T-helper 2 cell (primary cell): ENCODE measurements at regions not wholly inside any gene's neighbourhood (a gene's known extent, or its start where the extent isn't known, plus 50 kb on each side); places are given as distances from the start of the nearest gene placed in this dataset.
A peak's percentile ranks its signal among the peaks of the same experiment; 100 is the strongest.
"Not testable (repeated sequence)": the region's sequence is repeated elsewhere in the genome, so short reads cannot be mapped to it uniquely, and the experiment has no call there.

Experiments
- DNase-seq, 5 experiments: peaks; one replicate each; pipeline versions ENCODE4 v3.0.0 to v3.0.0-alpha.2; 2012 to 2022

DNA sequence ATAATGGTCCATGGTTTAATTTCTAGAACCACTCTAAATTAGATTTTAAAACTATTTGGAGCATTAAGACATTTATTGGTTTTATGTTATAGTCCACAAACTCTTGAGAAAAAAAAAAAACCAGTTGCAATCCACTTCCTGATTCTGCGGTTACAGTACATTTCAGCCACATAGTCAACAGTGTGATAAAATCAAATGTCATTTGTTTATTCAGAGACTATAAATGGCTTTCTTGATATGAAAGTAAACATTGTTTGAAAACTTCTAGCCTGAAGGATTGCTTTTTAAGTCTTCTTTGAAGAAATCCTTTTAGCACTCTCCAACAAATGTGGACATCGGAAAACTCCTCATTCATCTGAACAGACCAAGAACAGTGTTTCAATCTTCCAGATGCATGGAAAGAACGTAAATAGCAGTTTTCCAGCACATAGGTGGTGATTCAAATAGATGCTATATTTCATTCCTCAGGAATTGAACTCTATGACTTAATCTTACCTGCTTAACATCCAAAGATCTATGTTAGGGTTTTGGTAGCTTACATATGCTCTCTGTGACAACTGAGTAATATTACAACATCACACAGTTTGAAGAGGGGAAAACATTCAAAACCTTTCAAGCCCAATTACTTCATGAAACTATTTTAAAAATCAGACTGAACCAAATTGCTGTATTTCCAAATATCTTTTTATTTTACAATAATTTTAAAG is 87.8 kb upstream of the UBE2E2 start:
- DNase-seq: peak in 1 of 5 experiments; percentile 4

DNA sequence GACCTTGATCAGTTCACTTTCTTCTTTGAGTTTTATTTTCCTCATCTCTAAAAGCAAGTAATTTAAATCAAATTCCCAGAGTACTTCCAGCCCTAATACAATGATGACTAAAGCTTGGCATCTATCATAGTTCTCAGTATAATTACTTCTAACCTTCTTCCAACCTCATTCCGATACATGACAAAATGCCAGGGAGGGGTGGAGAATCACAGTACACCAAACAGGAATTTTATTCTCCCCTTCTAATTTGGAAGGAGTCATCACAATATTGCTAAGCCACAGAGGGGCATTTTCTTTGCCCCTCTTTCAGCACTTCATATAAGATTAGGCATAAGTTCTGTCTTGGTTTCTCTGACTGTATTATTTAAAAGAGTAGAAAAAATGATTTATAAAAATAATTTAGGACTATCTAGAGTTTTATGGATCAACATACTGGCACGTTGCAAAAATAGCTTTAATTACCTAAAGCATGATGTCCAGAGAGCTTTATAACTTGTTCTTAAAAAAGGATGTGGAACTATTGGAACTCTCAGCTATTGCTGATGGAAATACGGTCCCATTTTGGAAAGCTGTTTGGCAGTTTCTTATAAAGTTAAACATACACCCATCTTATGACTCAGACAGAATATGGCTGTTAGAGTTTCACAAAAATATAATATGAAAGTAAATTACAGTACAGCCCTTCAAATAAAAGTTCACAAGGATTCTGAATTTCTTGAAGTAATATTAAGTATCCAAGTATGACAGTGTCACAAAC is 86.9 kb upstream of the UBE2E2 start:
- DNase-seq: no peak

DNA sequence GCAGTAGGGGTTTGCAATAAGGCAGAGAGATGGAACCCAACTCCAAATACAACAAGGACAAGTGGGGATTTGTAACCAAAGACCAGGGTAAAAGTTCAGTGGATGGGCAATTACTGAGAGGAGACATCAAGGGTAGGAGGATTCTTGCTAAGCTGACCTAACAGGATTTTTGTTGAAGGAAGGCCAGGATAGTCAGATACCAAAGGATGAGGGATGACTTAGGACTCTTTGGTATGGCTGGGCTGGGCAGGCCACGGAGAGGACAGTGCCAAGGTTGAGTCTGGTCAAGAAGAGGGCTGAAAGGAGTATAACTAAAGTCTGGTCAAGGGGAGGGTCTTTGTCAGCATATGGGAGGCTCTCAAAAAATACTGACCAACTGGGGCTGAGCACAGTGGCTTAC is 85.3 kb upstream of the UBE2E2 start:
- DNase-seq: no peak

DNA sequence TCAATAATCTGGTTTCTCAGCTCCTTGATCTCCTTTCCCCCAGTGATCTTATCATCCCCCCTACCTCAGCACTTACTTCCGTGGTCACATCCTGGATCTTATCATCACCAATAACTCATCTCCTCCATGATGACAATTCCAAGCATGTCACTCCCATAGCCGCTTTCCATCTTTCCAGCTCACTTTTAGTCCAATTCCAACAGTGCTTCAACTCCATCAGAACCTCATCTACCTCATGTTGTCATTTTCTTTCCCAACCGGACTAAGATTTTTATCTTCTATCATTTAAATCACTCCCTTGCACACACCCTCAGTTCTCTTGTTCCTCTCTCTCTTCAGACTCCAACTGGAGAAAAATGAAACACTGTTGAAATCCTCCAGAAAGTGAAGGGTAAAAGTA is 75.9 kb upstream of the UBE2E2 start:
- DNase-seq: no peak

DNA sequence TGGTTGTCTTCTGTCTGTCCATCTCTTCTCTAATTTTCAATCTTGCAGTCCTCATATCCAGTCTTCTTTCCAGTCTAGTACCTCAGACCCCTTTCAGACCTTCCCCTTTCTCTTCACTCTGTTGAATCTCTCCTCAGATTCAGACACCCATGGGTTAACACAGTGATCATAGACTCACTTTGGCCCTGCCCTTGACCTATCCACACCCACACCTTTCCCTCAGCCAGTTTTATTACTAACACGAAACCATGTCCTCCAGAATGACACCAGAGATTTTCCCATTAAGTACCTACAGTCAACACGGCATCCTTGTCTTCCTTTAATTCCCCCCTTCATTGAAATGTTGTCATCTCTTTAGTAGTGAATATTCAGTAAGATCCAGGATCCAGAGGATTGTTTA is 74.5 kb upstream of the UBE2E2 start:
- no peak for DNase-seq

DNA sequence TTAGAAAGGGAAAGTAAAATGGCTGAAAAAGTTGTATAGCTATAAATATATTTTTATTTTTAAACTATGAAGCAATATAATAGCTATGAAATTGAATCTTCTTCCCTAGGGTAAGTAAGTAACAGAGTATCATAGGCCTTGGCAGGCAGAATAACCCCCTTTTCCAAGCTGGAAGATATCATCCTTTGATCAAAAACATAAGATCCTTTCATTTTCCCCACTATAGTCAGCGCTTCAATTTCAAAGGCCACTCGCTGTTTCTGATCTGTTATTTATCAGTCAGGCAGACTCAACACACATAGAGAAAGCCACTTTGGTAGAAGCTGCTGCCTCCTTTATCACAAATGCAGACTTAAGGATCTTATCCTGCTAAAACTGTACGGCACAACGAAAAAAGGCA is 74.0 kb upstream of the UBE2E2 start:
- no peak for DNase-seq

DNA sequence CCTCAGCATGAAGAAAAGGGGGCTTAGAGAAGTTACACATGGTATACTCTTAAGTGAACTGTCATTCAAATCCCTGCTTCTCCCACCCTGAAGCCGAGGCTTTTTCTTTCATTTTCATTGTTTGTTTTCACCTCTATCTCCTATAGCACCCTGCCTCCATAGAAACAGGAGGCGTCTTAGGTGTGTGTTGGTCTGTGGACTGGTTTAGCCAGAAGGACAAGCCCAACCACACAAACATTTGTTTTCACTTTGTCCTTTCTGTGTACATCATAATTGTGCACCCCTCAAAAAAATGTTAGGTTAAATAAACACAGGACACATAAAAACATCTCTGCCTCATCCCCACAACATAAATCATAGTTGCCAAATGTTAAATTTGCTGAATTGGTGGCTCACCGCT is 73.3 kb upstream of the UBE2E2 start:
- no peak for DNase-seq

DNA sequence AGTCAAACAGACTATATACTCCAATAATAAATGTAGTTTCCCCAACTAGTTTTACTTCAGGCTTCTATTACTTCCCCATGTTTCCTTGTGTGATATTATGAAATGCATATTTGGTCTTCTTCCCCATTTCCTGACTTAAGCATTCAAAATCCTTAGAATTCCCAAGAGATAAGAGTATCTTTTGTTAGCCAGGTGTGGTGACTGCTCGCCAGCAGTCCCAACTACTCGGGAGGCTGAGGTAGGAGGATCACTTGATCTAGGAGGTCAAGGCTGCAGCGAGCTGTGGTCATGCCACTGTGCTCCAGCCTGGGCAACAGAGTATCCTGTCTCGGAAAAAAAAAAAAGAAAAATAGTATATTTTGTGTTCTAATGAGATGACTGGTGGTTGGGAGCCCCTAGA is 72.7 kb upstream of the UBE2E2 start:
- DNase-seq: no peak

DNA sequence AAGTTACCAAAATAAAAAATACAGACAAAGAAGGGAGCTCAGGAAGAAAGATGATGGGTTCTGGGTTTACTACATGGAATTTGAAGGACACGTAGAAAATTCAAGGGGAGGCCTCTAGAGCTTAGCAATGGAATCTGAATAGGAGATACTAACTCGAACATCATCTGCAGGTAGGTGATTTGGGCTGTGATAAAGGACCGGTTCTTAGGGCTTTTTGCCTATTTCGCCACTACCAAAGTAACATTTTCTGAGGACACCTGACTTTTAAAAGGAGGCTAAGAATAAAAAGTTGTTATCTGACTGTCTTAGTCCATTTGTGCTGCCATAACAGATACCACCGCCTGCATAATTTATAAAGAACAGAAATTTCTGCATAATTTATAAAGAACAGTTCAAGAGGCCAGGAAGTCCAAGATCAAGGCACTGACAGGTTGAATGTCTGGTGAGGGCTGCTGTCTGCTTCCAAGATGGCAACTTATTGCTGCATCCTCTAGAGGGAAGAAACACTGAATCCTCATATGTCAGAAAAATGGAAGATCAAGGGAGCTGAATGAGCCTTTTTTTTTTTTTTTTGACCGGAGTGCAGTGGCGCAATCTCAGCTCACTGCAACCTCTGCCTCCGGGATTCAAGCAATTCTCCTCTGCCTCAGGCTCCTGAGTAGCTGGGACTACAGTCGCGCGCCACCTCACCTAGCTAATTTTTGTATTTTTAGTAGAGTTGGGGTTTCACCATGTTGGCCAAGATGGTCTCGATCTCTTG is 67.9 kb upstream of the UBE2E2 start:
- DNase-seq: no peak

DNA sequence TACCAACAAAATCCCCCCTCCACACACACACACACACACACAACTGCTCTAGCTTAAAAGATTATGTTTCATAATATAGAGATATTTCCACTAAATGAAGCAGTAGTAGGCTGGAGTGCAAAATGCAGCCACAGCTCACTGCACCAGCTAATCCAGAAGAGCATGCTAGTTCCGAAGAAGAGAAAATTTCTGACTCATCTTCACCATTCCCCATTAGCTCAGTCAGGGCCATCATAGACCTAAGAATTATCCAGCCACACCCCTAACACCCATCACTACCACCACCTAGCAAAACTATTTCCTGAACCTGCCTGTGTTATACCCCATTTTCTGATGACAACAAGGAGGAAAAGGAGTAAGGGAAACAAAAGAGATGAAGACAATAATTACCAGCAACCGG is 67.1 kb upstream of the UBE2E2 start:
- DNase-seq: no peak

DNA sequence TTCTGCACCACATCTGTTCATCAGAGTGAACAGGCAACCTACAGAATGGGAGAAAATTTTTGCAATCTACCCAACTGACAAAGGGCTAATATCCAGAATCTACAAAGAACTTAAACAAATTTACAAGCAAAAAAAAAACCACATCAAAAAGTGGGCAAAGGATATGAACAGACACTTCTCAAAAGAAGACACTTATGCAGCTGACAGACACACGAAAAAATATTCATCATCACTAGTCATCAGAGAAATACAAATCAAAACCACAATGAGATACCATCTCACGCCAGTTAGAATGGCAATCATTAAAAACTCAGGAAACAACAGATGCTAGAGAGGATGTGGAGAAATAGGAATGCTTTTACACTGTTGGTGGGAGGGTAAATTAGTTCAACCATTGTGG is 59.1 kb upstream of the UBE2E2 start:
- DNase-seq: not testable (repeated sequence)

DNA sequence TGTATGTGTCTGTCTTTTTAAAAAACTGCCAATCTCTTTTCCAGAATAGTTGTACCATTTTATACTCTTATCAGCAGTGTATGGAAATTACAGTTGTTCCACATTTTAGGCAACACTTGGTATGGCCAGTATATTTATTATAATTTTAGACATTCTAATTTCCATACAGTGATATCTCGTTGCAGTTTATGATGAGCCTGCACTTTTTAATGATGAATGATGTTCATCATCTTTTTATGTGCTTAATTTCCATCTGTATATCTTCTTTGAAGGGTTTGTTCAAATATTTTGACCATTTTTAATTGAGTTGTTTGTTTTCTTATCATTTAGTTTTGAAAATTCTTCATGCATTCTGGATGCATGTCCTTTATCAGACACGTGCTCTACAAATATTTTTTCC is 57.0 kb upstream of the UBE2E2 start:
- DNase-seq: no peak

DNA sequence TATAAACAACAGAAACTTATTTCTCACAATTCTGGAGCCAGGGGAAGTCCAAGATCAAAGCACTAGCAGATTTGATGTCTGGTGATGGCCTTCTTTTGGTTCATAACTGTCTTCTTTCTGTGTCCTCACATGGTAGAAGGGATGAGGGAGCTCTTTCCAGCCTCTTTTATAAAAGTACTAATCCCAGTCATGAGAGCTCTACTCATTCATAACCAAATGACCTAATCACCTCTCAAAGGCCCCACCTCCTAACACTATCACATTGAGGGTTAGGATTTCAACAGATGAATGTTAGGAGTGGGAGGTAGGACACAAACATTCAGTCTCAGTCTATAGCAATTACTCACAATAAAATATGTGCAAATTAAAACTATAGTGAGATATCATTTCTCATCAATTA is 50.1 kb upstream of the UBE2E2 start:
- DNase-seq: no peak
